Stimulated activated CD4-positive, alpha-beta T cell treated with anti-CD3 and anti-CD28 coated beads, Interleukin-2, amount 100 ng/mL, for 24 hours (primary cell): ENCODE measurements at regions not wholly inside any gene's neighbourhood (a gene's known extent, or its start where the extent isn't known, plus 50 kb on each side); places are given as distances from the start of the nearest gene placed in this dataset.

Source experiments
- DNase-seq, 2 donors: peaks; one replicate each; pipeline ENCODE4 v3.0.0-alpha.2; 2020

DNA sequence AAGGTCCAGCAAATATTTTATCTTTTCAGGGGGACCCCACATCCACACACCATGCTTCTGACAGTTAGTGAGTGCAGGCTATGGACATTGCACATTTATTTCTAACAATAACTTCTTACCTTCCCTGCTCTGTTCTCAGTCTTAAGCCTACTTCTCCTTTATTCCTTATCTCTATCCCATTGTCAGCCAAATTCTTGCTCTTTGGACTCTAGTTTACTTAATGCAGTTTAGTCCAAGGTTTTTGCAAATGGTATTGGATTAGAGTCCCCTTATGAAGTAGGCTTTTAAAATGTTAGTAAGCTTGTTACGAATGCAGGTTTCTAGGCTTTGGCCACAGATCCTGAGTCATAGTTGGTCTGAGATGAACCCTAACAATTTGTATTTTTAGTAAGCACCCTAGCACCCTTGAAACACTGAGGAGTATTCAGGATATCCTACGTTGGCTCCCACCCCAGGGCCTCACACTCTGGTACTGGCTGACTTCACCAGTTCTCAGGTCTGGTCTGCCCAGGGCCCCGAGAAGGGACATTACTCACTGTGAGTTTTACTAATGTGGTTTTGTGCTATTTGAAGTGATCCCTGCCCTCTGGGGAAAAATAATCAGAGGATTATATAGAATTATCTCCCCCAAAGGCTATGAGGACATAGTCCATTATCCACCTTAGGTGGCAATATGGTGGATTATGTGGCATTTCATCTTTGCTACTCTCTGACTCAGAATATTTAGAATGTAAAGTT is 239.5 kb downstream of the TGFB2 start:
- no peak for DNase-seq

DNA sequence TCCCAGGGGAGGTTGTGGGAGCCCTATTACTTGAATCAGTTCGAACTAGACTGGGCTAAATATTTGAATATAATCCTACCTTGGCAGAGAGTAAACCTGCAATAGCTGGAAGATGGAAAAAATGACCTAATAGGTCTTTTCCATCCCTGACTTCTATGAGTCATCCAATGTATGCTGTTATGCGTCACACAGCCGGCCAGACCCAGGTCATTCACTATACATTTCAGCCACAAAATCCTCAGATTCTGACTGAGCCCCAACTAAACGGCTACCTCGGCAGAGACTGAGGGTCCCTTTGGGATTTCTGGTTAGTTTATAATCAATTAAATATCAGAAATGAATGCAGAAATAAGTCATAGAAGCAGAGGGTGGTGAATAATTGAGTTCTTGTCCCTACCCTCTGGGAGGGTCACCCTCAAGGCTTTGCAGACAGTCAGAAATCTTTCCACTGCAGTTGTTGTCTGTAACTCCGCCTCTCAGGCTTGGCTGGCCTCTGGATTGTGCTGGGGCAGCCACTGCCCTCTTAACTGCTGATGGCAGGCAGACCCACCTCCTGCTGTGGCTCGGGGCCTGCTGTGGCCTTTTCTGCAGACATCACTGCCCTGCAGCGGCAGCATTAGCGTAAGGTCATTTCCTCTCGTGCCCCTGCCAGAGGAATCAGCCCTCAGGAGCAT is 240.5 kb downstream of the TGFB2 start:
- no peak for DNase-seq

DNA sequence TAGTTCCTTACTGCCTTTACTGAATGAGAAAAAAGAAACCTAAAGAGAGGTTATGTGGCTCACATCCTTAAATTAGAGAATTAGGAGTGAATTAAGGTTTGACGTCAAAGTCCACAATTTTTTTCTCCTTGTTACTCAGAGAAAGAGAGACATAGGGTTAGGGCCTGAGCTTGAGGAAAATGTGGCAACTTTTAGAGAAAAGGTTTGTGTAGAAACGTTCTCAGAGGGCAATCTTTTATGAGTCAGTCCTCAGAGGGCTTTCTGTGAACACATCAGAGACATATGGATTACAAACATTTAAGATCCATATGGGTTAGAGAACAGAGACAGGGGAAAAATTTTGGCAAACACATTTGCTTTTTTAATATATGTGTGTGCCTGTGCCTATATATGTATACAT is 242.8 kb downstream of the TGFB2 start:
- no peak for DNase-seq

DNA sequence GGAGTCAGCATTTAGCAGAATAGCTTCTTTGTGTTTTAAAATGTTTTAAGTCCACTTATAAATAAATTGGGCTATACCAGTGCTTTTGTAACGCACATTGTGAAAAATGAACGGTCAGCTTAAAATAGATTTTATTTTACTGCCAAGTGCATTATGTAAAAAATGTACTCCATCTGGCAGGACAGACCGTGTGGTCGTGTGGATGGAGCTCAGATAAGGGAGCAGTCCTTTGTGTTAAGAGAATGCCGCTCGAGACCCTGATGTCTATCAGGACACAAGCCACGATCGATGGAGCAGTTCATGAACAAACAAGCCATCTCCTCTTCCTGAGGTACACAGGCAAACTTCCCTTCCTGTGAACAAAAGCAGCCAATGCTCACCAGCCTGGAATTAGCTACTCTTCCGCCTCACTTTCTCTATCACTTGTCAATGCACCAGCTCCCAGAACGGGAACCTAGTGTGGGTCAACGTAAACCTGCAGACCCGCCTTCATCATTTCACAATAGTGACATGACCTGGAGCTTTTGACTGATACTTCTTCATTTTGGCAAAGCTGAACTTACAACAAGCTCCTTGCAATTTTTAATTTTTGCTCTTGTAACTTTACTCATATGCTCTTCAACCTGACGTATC is 243.5 kb downstream of the TGFB2 start:
- no peak for DNase-seq

DNA sequence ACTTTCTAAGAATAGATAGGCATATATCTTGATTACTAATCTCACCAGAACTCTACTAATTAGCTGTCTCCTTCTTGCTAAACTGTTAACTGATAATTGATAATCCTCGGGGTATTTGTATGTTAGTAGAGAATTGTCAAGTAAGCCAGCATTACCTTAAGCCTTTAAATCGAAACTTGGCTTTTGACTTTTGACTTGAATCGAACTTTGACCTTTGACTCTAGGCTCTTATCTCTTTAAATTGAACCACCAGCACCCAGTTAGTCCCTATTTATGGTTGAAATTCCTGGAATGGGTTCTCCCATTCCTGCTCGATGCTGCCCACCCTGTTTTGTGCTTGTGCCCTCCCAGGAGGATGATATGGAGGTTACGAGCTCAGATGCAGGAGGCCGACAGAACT is 244.4 kb downstream of the TGFB2 start:
- no peak for DNase-seq

DNA sequence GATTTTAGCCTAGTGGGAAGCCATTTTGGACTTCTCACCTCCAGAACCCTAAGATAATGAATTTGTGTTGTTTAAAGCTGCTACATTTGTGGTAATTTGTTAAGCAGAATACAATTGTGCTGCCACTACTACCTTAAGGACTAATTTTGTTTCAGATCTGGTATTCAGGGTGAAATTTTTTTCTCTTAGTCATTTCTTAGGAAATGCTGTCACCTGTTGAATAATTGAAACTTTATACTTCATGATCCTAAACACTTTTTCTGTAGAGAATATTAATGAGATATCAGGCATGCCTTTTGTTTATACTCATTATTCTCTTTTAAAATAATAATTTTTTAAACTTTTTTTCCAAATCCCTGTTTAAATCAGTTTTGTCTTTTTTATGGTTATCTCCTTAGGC is 246.8 kb downstream of the TGFB2 start:
- no peak for DNase-seq

DNA sequence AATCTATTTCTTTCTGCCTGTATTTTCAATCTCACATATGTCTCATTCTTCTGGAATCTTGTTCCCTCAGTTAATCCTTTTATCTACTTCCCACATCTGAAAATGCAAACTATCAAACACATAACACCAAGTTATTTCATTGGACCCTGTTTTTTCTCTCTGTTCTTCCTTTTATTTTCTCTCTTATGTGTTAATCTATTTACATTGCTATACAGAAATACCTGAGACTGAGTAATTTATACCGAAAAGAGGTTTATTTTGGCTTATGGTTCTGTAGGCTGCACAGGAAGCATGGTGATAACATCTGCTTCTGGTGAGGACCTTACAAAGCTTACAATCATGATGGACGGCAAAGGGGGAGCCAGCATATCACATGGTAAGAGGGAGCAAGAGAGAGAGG is 247.6 kb downstream of the TGFB2 start:
- no peak for DNase-seq

DNA sequence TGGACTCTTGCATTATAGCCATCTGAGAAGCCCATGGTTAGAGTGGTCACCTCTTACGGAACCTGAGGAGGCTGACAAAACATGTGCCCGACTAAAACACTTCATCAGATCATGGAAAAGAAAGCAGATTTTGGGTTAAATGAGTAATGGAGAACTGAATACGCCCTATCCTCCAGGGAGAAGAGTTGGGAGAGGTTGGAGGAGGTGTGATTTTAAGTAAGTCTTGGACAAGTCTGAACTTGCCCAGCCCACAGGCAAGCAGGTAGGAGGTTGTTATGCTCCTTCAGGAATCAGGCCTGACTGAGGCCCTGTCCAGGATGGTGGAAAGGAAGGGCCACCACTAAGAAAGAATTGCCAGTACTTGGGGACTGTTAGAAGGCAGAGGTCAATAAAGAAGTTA is 255.8 kb downstream of the TGFB2 start:
- no peak for DNase-seq

DNA sequence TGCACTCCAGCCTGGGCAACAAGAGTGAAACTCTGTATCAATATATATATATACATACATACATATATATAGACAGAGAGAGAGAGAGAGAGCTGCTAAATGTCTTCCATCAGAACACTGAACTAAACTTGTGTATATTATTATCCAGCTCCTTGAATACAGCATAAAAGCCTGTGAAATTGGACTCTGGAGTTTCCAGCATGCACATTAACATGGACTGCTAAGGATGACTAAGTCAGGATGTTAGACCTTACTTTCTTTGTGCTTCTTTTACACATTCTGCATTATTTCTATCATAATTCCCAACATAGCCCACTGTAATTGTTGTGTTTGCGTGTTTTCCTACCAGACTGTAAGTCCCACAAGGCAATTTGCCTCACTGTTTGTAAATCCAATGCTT is 259.1 kb downstream of the TGFB2 start:
- no peak for DNase-seq

DNA sequence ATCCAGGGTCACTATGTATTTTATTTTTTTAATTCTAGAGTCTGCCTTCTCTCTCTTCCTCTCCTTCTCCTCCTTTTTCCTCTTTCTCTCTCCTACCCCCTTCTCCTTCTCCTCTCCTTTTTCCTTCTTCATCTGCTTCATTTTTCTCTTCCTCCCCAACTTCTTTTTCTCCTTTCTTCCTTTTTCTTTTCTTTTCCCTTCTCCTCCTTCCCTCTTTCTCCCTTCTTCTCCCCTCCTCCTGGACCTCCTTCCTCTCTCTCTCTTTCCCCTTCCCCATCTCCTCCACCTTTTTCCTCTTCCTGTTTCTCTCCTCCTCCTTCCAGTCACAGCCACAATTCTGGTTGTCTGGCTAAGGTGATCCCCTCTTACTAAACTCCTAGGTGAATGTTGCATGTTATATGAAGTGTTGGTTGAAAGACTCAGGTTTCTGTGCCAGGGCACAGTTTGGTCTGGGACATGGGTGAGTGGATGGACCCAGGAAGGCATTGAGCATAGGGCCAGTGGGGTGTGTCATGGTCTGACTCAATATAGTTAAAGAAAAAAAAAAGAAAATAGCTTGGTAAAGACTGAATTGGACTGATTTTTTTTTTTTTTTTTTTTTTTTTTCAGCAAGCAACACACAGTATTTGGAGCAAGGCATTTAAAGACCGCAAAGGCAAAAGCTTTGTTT is 266.9 kb downstream of the TGFB2 start:
- no peak for DNase-seq

DNA sequence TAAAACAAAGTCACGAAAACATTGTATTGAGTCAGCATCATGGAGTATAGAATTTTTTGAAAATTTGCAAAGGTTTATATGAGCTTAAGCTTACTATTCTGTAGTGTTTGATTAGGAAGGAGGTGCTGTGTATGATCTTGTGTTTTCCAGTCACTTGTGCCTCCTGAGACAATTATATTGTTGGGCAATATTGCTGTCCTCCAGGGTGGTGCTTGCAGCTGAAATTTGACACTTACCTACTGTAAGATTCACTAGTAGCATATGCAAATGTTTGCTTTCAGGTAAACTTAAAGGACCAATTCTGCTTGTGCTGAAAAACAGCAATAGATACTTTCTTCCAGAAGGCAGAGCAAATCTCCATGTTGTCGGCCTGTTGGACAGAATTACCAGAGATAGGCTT is 268.0 kb downstream of the TGFB2 start:
- DNase-seq, result no peak

DNA sequence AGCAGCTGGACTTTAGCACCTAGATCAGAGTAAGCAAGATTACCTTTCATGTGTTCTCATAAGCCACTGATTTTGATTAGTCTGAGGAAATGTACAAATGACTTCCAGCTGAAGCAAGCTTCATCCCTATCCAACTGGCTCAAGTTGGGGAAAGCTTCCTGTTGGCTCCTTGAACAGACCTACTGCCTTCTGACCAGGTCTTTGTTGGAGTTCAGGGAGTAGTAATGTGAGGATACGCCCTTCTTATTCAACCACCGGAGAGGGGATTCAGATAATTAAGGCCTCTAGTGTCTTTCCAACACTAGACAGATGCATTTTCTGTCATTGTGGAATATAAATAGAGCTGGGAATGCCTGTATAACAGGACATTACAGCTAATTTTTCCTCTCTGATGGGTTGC is 268.9 kb downstream of the TGFB2 start:
- DNase-seq, result no peak

DNA sequence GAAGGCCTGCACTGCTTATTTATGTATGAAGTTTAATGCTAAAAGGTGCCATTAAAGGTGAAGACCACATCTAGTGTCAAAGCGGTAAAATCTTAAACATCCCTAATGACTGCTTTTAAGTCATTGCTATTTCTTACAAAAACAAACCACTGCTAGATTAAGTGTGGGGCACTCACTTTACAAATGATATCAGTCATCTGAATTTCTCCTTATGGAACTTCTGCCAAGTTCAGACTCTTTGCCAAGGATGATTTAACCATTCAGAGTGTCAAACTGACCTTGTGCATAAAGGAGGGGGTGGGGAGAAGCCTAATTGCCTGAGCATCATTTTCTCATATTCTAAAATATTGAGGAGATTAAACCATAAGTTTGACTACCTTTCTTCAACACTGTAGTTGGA is 271.5 kb downstream of the TGFB2 start:
- no peak for DNase-seq

DNA sequence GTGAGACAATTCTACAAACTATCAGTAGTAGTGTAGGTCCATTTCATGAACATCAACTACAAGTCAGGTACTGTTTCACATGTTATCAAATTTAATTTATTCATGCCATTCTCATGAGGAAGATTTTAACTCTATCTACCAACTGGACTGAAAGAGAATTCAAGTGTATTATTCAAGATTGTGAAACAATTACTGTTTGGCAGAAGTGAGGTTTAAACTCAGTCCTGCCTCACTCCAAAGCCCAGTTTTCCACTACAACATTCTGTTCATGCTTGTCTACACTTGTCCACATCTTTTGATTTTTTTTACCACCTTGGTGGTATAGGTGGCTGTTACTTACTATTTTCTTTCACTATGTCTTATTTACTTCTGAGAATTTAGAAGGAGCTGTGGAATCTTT is 272.9 kb downstream of the TGFB2 start:
- no peak for DNase-seq

DNA sequence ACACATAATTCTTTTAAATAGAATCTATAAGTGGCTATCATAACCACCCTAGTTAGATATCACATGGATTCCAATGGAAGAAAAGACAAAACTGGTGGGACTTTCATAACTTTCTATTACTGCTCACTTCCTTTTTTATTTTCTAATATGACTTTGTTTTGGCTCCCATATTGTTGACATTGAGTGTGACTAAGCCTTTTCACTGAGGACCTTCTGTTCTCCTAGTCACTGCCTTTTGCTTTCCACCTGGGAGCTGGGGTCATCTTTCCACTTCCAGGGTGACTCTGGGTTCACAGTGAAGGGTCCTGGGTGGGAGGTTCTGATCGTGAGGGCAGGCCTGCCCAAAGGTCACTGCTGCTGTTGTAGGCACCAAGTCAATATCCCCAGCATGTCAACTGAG is 275.8 kb downstream of the TGFB2 start:
- no peak for DNase-seq

DNA sequence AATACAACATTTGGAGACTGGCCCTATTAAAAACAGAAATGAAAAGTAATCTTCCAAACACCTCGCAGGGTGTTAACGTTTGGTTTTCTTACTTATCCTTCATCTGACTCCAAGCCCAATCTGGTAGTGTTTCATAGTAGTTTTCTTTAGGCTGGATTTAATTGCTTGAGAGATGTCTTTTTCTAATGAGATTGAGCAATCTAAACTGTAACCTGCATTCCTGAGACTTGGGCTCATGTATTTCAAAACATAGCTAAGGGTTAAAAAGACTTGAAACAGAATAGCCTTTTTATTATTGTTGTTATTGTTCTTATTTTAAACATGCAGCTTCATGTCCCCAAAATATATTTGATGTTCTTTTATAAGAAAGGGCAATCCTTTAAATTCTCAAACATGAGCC is 278.9 kb downstream of the TGFB2 start:
- no peak for DNase-seq

DNA sequence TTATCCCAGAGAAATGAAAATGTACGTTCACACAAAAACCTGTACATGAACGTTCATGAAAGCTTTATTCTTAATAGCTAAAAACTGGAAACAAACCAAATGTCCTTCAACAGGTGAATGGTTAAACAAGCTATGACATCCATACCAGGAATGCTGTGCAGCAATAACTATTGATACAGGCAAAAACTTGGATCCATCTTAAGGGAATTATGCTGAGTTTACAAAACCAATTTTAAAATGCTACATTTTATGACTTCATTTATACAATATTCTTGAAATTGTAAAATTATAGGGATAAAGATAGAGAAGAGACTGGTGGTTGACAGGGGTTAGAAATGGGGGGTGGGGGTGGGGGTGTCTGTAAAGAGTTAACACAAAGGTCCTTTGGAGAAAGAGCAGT is 280.3 kb downstream of the TGFB2 start:
- DNase-seq, result no peak

DNA sequence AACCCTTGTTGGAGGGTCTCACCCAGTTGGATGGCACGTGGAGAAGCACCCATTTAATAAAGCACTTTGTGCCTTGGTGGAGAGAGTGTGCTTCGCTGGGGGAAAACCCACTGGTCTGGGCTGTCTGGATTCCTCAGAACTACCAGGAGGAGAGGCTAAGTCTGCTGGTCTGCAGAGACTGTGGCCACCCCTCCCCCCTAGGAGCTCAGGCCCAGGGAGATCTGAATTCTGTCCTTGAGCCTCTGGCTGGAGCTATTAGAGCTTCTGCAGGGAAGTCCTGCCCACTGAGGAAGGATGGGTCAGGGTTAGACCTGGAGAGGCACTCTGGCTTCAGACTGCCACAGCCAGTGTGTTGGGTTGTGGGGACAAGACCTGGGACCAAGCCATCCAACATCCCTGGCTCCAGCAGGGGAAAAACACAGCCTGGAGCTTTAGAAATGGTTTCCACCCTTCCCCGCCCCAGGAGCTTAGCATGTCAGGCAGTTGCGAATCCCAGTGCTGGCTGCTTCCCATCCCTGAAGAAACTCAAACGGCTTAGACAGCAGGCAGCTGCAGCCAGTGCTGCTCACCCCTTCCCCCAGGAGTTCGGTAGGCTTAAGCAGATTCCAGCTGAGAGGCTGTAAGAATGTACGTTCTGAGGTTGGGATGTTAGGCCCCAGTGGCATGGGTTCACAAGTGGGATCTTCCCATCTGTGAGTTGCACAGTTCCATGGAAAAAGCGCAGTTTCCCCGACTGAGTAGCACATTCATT is 288.3 kb downstream of the TGFB2 start:
- DNase-seq, result no peak

DNA sequence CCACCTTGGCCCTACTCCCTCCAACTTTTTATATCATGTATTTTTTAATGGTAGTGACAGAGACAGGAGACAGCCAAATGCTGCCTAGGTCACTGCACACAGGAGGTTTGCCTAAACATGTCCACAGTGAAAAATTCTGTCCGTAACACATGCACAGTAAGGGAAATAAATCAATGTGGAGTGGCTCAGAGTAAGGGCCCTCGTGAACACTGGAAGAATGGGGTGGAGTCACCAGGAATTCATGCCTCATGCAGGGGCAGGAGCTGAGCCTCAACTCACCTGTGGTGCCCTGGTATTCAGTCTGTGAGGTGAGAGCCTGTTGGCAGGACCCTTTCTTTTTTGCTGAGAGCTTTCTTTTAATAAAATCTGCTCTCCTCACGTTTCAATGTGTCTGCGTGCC is 289.1 kb downstream of the TGFB2 start:
- DNase-seq, result no peak

DNA sequence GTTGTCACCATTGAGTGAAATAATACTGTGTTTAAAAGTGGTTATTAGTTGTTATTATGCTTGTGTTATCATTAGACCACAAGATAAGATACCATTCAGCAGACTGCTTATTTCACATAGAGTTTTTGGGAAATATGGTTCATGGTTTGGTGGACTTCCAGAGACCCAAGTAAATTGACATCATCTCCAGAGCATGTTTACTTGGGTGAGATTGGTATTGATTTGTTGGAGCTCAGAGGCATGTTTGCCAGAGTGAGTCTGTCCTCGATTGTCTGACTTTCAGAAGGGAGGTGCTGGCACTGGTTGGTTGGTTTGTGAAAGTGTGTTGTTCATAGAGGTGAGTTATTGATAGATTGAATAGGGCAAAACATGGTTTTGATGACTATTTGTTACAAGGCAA is 291.4 kb downstream of the TGFB2 start:
- DNase-seq, result no peak

DNA sequence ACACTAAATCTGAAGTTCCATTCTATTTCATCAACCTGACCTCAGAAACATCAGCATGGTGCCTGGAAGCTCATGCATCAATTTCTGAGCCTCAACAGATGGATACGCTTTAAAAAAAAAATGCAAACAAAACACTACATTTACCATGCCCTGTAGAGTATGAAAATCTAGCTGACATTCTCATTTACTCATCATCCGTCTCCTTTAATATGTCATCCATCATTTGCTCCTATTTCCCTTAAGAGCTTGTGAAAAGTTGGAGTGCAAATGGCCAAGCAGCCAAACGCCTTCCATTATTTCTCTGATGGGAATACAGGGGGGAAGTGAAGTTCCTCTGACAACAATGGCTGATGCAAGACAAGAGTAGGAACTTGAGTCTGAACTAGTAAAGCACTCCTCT is 295.0 kb downstream of the TGFB2 start:
- DNase-seq, result no peak

DNA sequence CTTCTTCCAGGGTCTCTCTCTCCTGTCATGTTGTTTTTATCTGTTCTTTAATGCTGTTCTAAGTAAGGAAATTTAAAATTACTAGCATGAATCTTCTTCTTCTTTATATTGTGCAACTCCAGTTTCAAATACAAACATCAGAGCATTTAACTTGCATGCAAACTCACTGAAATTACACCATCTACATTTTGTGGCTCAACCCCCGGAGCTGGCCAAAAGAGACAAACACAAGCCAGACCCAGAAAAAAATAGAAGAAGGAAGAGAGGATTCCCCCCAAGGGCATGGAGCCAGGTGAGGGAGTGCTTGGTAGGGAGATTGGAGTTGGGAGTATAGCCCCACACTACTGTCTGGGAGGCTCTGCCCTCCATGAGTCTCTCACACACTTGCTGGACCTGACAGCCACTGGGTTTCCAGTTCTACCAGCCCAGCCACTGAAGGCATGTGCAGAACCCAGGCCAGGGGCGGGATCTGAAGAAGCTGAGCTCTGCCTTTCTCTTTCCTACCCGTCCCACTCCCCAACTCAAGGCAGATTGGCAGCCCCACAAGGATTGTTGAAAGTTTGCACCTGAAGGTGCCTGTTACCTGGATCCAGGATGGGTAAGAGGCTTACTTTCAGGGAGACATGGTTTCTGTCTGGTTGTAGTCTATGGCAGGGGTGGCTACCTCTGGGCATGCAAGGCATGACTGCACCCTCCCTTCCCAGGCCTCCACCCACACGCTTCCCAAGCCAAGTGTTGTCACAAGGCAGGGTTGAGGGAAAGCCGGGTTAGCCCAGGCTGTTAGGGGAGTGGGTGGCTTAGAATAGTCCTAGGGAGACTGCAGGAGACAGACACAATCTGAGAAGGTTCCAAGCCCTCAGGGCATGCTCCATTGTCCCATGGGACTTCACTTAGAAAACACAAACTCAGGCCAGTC is 297.2 kb downstream of the TGFB2 start:
- DNase-seq, result no peak
